ENCODE measurements at regions not wholly inside any gene's neighbourhood (a gene's known extent, or its start where the extent isn't known, plus 50 kb on each side); places are given as distances from the start of the nearest gene placed in this dataset.

GRCh38 chr1:221363039-221363438 lies 378.9 kb downstream of the DUSP10 start:
- TF ChIP-seq CTCF (IDR thresholded peaks at IDR 0.05), result no peak
- TF ChIP-seq POLR2A (IDR thresholded peaks at IDR 0.05), result no peak

Measured in body of pancreas (tissue), 4 donors.